Endothelial cell of umbilical vein (primary cell): ENCODE measurements at regions not wholly inside any gene's neighbourhood (a gene's known extent, or its start where the extent isn't known, plus 50 kb on each side); places are given as distances from the start of the nearest gene placed in this dataset.

Source experiments
- BruUV-seq: library from RNA; stranded (reverse); fragments of 400-500 nt; replicated peaks from 2 replicates; lab custom pipeline; 2021; lab: Mats Ljungman, UMichigan
- CTCF ChIA-PET: fragments of 300-600, 350-600 bp; sonication (Branson Sonifier 250); formaldehyde crosslinking; loops from one replicate; lab custom pipeline; 2021; ENCODE audit warnings: antibody characterized with exemption, inconsistent platforms; lab: Charles Lee
- POLR2A ChIA-PET: fragments of 300-600, 350-600 bp; sonication (Branson Sonifier 250); formaldehyde crosslinking; loops from one replicate; lab custom pipeline; 2021; ENCODE audit warnings: antibody characterized with exemption, inconsistent platforms; lab: Charles Lee
- DNase-seq: peaks from one replicate; pipeline ENCODE4 v3.0.0-alpha.2; 2011; ENCODE audit warnings: low read depth, low spot score
- FAIRE-seq: peaks from 2 replicates; lab custom pipeline; 2011; peaks lifted over from hg19 to GRCh38; lab: Jason Lieb, UNC
- H2AFZ ChIP-seq: 2 replicates; pipeline ENCODE4 v1.6.0; 2012; ENCODE audit warnings: low read depth, low read length, control low read depth, inconsistent platforms
- H3K27ac ChIP-seq: 2 replicates; pipeline ENCODE4 v1.5.1; 2011; ENCODE audit warnings: low read depth, mild to moderate bottlenecking, control low read depth, low read length, moderate library complexity; ENCODE audit not compliant: insufficient read depth
- H3K27me3 ChIP-seq, 2 experiments: 2 replicates each; pipeline versions ENCODE4 v1.6.0 to v1.6.1; 2011; ENCODE audit warnings: low read length in 2 of 2, mixed read lengths in 1 of 2; ENCODE audit not compliant: control insufficient read depth in 2 of 2, insufficient read depth in 2 of 2
- H3K36me3 ChIP-seq, 2 experiments: 2 replicates in 1 of 2; 3 replicates in 1 of 2; pipeline ENCODE4 v1.5.1; 2011; ENCODE audit warnings: low read length in 2 of 2, mild to moderate bottlenecking in 1 of 2, moderate library complexity in 1 of 2; ENCODE audit not compliant: control insufficient read depth in 2 of 2, insufficient read depth in 2 of 2; ENCODE audit errors: extremely low read depth in 1 of 2
- H3K4me1 ChIP-seq: 3 replicates; pipeline ENCODE4 v1.5.1; 2011; ENCODE audit warnings: mild to moderate bottlenecking, low read length; ENCODE audit not compliant: control insufficient read depth, insufficient read depth; ENCODE audit errors: extremely low read depth
- H3K4me2 ChIP-seq: 2 replicates; pipeline ENCODE4 v1.6.1; 2011; ENCODE audit warnings: low read length, control low read depth, mixed read lengths; ENCODE audit not compliant: insufficient read depth
- H3K4me3 ChIP-seq, 3 experiments: fragments of 200-600 bp in 1 of 3; sonication (generic), shearing (Covaris generic) in 1 of 3; replicated peaks in 1 of 3; 2 replicates each; pipeline ENCODE4 v1.5.1; 2011 to 2016; ENCODE audit warnings: control low read depth in 3 of 3, low read length in 3 of 3, mild to moderate bottlenecking in 2 of 3, inconsistent platforms in 1 of 3, low read depth in 1 of 3, moderate library complexity in 1 of 3; ENCODE audit not compliant: insufficient read depth in 1 of 3
- H3K79me2 ChIP-seq: 2 replicates; pipeline ENCODE4 v1.6.0; 2012; ENCODE audit warnings: low read length, inconsistent platforms; ENCODE audit not compliant: control insufficient read depth, insufficient read depth
- H3K9ac ChIP-seq: replicated peaks from 2 replicates; pipeline ENCODE3; 2011; ENCODE audit warnings: low read length, control low read depth; ENCODE audit not compliant: insufficient read depth; ENCODE audit errors: extremely low read depth
- H3K9me1 ChIP-seq: replicated peaks from 3 replicates; pipeline ENCODE4 v1.6.0; 2011; ENCODE audit warnings: mild to moderate bottlenecking, low read length; ENCODE audit not compliant: control insufficient read depth, insufficient read depth; ENCODE audit errors: extremely low read depth
- H3K9me3 ChIP-seq: replicated peaks from 2 replicates; pipeline ENCODE4 v1.5.1; 2012; ENCODE audit warnings: low read length, inconsistent platforms; ENCODE audit not compliant: control insufficient read depth, insufficient read depth
- H4K20me1 ChIP-seq: replicated peaks from 2 replicates; pipeline ENCODE3; 2011; ENCODE audit warnings: mild to moderate bottlenecking, low read length; ENCODE audit not compliant: control insufficient read depth, insufficient read depth; ENCODE audit errors: extremely low read depth
- CTCF ChIP-seq, 2 donors: IDR thresholded peaks; 1 replicate in 1 of 2; 2 replicates in 1 of 2; pipeline ENCODE4 v1.5.1; 2011; ENCODE audit warnings: low read length in 2 of 2, mild to moderate bottlenecking in 2 of 2, moderate library complexity in 2 of 2, control low read depth in 1 of 2, inconsistent platforms in 1 of 2, low read depth in 1 of 2; ENCODE audit not compliant: insufficient read depth in 1 of 2; ENCODE audit errors: extremely low read depth in 1 of 2
- EZH2 ChIP-seq: IDR thresholded peaks from 2 replicates; pipeline ENCODE4 v1.6.1; 2012; ENCODE audit warnings: borderline replicate concordance, low read depth, mild to moderate bottlenecking, moderate library complexity, low read length, inconsistent platforms; ENCODE audit not compliant: severe bottlenecking
- FOS ChIP-seq: IDR thresholded peaks from 2 replicates; pipeline ENCODE4 v1.6.1; 2011; ENCODE audit warnings: mild to moderate bottlenecking, low read length, moderate library complexity, borderline replicate concordance; ENCODE audit not compliant: insufficient read depth
- GATA2 ChIP-seq: IDR thresholded peaks from 2 replicates; pipeline ENCODE4 v1.7.0; 2011; ENCODE audit warnings: low read depth, mild to moderate bottlenecking, moderate library complexity, mixed read lengths, low read length; ENCODE audit not compliant: insufficient read length, insufficient read depth
- JUN ChIP-seq: IDR thresholded peaks from 2 replicates; pipeline ENCODE4 v1.6.1; 2011; ENCODE audit warnings: borderline replicate concordance, low read depth; ENCODE audit not compliant: insufficient read length, insufficient read depth
- MAX ChIP-seq: IDR thresholded peaks from 2 replicates; pipeline ENCODE4 v1.6.1; 2011; ENCODE audit not compliant: insufficient read depth, insufficient read length
- MYC ChIP-seq: IDR thresholded peaks from one replicate; pipeline ENCODE4 v1.6.1; 2011; ENCODE audit warnings: mild to moderate bottlenecking, low read depth, low read length
- POLR2A ChIP-seq: IDR thresholded peaks from 2 replicates; pipeline ENCODE4 v1.6.1; 2012; ENCODE audit warnings: low read depth, mild to moderate bottlenecking, control low read depth, low read length
- POLR2AphosphoS5 ChIP-seq: IDR thresholded peaks from 2 replicates; pipeline ENCODE4 v1.6.1; 2012; ENCODE audit warnings: low read depth, mild to moderate bottlenecking, control low read depth, low read length, moderate library complexity; ENCODE audit not compliant: insufficient read depth
- dilution Hi-C: fragments of 300-500 bp; cut with MboI; formaldehyde crosslinking; loops from one replicate; pipeline ENCODE4 v1.15.0; 2019; ENCODE audit warnings: low sequenced_read_pairs; ENCODE audit not compliant: extremely low pct_ligation_motif_present
- intact Hi-C: fragments of 100-400 bp; cut with micrococcal nuclease; formaldehyde crosslinking; loops from one replicate; pipeline ENCODE4 v1.10.0; 2022

GRCh38 chr4:162510115-162510514, 346.3 kb upstream of the FSTL5 start:
- no peaks in the 10 kb centered on the region for H3K4me1 ChIP-seq
- POLR2A ChIA-PET = no interaction called here
- no TSS peak for BruUV-seq
- no peak for TF ChIP-seq EZH2
- no peak for TF ChIP-seq JUN
- no peak for TF ChIP-seq POLR2AphosphoS5
- no peak for TF ChIP-seq FOS
- no peak for TF ChIP-seq MAX
- TF ChIP-seq POLR2A = no peak
- TF ChIP-seq CTCF (IDR thresholded peaks at IDR 0.05; ENCODE audit: extremely low read depth in 1 of 2, insufficient read depth in 1 of 2, low read depth in 1 of 2, low read length in 2 of 2) = no peak
- no peak for TF ChIP-seq GATA2
- TF ChIP-seq MYC = no peak
- H3K27ac ChIP-seq = no peak overlapping the region
- H3K79me2 ChIP-seq = no peaks in the 10 kb centered on the region
- dilution Hi-C loops = no loop called here
- H3K9me3 ChIP-seq = no peaks in the 10 kb centered on the region
- FAIRE-seq (no peak), DNase-seq (no peak)
- CTCF ChIA-PET = no interaction called here
- no peaks in the 10 kb centered on the region for H3K27me3 ChIP-seq
- H2AFZ ChIP-seq = no peak overlapping the region
- H3K9ac ChIP-seq = no peak overlapping the region
- H4K20me1 ChIP-seq = no peaks in the 10 kb centered on the region
- no peaks in the 10 kb centered on the region for H3K36me3 ChIP-seq
- no peak overlapping the region for H3K4me3 ChIP-seq
- no peaks in the 10 kb centered on the region for H3K9me1 ChIP-seq
- H3K4me2 ChIP-seq = no peak overlapping the region
- intact Hi-C loops = no loop called here
